HG02678 (cell line): ENCODE measurements at regions not wholly inside any gene's neighbourhood (a gene's known extent, or its start where the extent isn't known, plus 50 kb on each side); places are given as distances from the start of the nearest gene placed in this dataset.

Source experiments
- ATAC-seq: cut with Tn5 transposase; IDR thresholded peaks from one replicate; pipeline ENCODE4 v1.9.1; 2021; ENCODE audit warnings: mild to moderate bottlenecking, moderate library complexity; ENCODE audit not compliant: unreplicated experiment

GRCh38 chr6:90984066-90984465, 397.2 kb upstream of the MAP3K7 start:
- ATAC-seq, result no peak

- no peak for ATAC-seq
Measured at GRCh38 chr6:90983462-90983861, 396.6 kb upstream of the MAP3K7 start.

GRCh38 chr6:90982581-90982980, 395.7 kb upstream of the MAP3K7 start:
- ATAC-seq, result no peak

GRCh38 chr6:90982051-90982450, 395.2 kb upstream of the MAP3K7 start:
- no peak for ATAC-seq

GRCh38 chr6:90978046-90978445, 391.2 kb upstream of the MAP3K7 start:
- no peak for ATAC-seq

- no peak for ATAC-seq
Measured at GRCh38 chr6:90977513-90977912, 390.6 kb upstream of the MAP3K7 start.

- ATAC-seq, result no peak
Measured at GRCh38 chr6:90976341-90976740, 389.5 kb upstream of the MAP3K7 start.

- ATAC-seq, result no peak
Measured at GRCh38 chr6:90975741-90976140, 388.9 kb upstream of the MAP3K7 start.

- ATAC-seq, result no peak
Measured at GRCh38 chr6:90973188-90973587, 386.3 kb upstream of the MAP3K7 start.

GRCh38 chr6:90970672-90971071, 383.8 kb upstream of the MAP3K7 start:
- ATAC-seq, result no peak

GRCh38 chr6:90967471-90967870, 380.6 kb upstream of the MAP3K7 start:
- ATAC-seq, result no peak

GRCh38 chr6:90960324-90960723, 373.5 kb upstream of the MAP3K7 start:
- ATAC-seq, result no peak

- ATAC-seq, result no peak
Measured at GRCh38 chr6:90955246-90955645, 368.4 kb upstream of the MAP3K7 start.

GRCh38 chr6:90953405-90954161, 366.7 kb upstream of the MAP3K7 start:
- no peak for ATAC-seq

- ATAC-seq, result no peak
Measured at GRCh38 chr6:90952176-90952575, 365.3 kb upstream of the MAP3K7 start.

- no peak for ATAC-seq
Measured at GRCh38 chr6:90948540-90948939, 361.7 kb upstream of the MAP3K7 start.

GRCh38 chr6:90947184-90948064, 360.6 kb upstream of the MAP3K7 start:
- no peak for ATAC-seq

GRCh38 chr6:90941885-90942284, 355.0 kb upstream of the MAP3K7 start:
- no peak for ATAC-seq

- ATAC-seq, result peak; percentile 94
Measured at GRCh38 chr6:90940812-90941481, 354.1 kb upstream of the MAP3K7 start.

GRCh38 chr6:90939906-90940305, 353.0 kb upstream of the MAP3K7 start:
- ATAC-seq, result no peak

GRCh38 chr6:90938122-90938521, 351.2 kb upstream of the MAP3K7 start:
- no peak for ATAC-seq

GRCh38 chr6:90936286-90936685, 349.4 kb upstream of the MAP3K7 start:
- no peak for ATAC-seq
